ENCODE measurements at regions not wholly inside any gene's neighbourhood (a gene's known extent, or its start where the extent isn't known, plus 50 kb on each side); places are given as distances from the start of the nearest gene placed in this dataset.

DNA sequence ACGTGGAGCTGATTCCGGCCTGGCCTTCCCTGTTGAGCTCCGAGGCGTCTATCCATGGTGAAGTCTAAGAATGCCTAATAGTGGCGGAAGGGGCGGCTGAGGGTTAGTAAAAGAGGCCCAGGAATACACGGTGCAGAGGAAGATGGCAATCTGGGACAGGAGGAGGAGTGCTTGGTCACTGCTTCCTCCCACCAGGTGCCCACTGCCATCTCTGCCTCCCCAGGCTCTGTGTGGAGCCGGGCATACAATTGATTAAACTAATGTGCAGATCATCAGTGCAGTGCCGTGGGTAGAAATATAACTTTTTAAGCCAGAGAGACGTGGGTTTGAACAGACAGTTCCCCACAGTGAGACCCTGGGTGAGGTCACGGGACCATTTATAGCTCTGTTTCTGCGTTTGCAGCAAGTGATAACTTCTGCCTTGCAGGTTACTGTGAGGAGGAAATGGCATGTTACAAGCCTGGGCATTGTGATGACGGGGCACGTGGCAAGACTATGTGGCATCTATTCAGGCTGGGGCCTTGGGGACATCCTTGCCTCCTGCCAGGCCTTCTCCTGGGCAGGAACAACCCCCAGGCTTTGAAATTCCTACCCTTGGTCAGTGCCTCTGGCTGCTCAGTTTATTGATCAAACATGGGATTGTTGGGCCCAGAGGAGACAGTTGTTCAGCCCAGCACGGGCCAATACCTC lies 204.9 kb downstream of the ASB1 start:
- no peaks in the 10 kb centered on the region for H3K9me3 ChIP-seq (ENCODE audit: control insufficient read depth, insufficient read depth, low read depth, low read length)
- ChIA-PET POLR2A (no interaction called here), CTCF (interaction anchor here (0.7 kb wide), 1 partner anchor 261 kb away, joined by 4 read pairs; no protein-coding TSS in a partner anchor)
- no peak overlapping the region for H3K4me3 ChIP-seq (ENCODE audit: low read depth, low read length)
- H3K36me3 ChIP-seq (ENCODE audit: control insufficient read depth in 2 of 2, insufficient read depth in 1 of 2, low read length in 2 of 2): no peaks in the 10 kb centered on the region
- H3K27ac ChIP-seq (ENCODE audit: extremely low read depth, low read depth, low read length): no peak overlapping the region
- TF ChIP-seq, protein P1, sequence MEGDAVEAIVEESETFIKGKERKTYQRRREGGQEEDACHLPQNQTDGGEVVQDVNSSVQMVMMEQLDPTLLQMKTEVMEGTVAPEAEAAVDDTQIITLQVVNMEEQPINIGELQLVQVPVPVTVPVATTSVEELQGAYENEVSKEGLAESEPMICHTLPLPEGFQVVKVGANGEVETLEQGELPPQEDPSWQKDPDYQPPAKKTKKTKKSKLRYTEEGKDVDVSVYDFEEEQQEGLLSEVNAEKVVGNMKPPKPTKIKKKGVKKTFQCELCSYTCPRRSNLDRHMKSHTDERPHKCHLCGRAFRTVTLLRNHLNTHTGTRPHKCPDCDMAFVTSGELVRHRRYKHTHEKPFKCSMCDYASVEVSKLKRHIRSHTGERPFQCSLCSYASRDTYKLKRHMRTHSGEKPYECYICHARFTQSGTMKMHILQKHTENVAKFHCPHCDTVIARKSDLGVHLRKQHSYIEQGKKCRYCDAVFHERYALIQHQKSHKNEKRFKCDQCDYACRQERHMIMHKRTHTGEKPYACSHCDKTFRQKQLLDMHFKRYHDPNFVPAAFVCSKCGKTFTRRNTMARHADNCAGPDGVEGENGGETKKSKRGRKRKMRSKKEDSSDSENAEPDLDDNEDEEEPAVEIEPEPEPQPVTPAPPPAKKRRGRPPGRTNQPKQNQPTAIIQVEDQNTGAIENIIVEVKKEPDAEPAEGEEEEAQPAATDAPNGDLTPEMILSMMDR (tag by site-specific recombination; IDR thresholded peaks at IDR 0.05): no peak
- TF ChIP-seq GLIS2 (tag by site-specific recombination; IDR thresholded peaks at IDR 0.05) (no peak), BCL11B (tag by site-specific recombination; IDR thresholded peaks at IDR 0.05; ENCODE audit: low read depth) (no peak), ZNF133 (tag by site-specific recombination; IDR thresholded peaks at IDR 0.05) (no peak), ZNF621 (tag by site-specific recombination; IDR thresholded peaks at IDR 0.05) (no peak), HOXA7 (CRISPR knock-in tag; IDR thresholded peaks at IDR 0.05; ENCODE audit: borderline replicate concordance) (no peak), ZNF701 (tag by site-specific recombination; IDR thresholded peaks at IDR 0.05) (no peak), SCRT1 (tag by site-specific recombination; IDR thresholded peaks at IDR 0.05; ENCODE audit: borderline replicate concordance) (no peak)
- TF ChIP-seq, protein P2, sequence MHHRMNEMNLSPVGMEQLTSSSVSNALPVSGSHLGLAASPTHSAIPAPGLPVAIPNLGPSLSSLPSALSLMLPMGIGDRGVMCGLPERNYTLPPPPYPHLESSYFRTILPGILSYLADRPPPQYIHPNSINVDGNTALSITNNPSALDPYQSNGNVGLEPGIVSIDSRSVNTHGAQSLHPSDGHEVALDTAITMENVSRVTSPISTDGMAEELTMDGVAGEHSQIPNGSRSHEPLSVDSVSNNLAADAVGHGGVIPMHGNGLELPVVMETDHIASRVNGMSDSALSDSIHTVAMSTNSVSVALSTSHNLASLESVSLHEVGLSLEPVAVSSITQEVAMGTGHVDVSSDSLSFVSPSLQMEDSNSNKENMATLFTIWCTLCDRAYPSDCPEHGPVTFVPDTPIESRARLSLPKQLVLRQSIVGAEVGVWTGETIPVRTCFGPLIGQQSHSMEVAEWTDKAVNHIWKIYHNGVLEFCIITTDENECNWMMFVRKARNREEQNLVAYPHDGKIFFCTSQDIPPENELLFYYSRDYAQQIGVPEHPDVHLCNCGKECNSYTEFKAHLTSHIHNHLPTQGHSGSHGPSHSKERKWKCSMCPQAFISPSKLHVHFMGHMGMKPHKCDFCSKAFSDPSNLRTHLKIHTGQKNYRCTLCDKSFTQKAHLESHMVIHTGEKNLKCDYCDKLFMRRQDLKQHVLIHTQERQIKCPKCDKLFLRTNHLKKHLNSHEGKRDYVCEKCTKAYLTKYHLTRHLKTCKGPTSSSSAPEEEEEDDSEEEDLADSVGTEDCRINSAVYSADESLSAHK (tag by site-specific recombination; IDR thresholded peaks at IDR 0.05): no peak
- TF ChIP-seq, protein P3, sequence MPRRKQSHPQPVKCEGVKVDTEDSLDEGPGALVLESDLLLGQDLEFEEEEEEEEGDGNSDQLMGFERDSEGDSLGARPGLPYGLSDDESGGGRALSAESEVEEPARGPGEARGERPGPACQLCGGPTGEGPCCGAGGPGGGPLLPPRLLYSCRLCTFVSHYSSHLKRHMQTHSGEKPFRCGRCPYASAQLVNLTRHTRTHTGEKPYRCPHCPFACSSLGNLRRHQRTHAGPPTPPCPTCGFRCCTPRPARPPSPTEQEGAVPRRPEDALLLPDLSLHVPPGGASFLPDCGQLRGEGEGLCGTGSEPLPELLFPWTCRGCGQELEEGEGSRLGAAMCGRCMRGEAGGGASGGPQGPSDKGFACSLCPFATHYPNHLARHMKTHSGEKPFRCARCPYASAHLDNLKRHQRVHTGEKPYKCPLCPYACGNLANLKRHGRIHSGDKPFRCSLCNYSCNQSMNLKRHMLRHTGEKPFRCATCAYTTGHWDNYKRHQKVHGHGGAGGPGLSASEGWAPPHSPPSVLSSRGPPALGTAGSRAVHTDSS (tag by site-specific recombination; IDR thresholded peaks at IDR 0.05): no peak
- TF ChIP-seq, protein P4, sequence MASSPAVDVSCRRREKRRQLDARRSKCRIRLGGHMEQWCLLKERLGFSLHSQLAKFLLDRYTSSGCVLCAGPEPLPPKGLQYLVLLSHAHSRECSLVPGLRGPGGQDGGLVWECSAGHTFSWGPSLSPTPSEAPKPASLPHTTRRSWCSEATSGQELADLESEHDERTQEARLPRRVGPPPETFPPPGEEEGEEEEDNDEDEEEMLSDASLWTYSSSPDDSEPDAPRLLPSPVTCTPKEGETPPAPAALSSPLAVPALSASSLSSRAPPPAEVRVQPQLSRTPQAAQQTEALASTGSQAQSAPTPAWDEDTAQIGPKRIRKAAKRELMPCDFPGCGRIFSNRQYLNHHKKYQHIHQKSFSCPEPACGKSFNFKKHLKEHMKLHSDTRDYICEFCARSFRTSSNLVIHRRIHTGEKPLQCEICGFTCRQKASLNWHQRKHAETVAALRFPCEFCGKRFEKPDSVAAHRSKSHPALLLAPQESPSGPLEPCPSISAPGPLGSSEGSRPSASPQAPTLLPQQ (tag by site-specific recombination; IDR thresholded peaks at IDR 0.05): no peak
- no peaks in the 10 kb centered on the region for H3K4me1 ChIP-seq (ENCODE audit: control insufficient read depth, insufficient read depth, low read length)

DNA sequence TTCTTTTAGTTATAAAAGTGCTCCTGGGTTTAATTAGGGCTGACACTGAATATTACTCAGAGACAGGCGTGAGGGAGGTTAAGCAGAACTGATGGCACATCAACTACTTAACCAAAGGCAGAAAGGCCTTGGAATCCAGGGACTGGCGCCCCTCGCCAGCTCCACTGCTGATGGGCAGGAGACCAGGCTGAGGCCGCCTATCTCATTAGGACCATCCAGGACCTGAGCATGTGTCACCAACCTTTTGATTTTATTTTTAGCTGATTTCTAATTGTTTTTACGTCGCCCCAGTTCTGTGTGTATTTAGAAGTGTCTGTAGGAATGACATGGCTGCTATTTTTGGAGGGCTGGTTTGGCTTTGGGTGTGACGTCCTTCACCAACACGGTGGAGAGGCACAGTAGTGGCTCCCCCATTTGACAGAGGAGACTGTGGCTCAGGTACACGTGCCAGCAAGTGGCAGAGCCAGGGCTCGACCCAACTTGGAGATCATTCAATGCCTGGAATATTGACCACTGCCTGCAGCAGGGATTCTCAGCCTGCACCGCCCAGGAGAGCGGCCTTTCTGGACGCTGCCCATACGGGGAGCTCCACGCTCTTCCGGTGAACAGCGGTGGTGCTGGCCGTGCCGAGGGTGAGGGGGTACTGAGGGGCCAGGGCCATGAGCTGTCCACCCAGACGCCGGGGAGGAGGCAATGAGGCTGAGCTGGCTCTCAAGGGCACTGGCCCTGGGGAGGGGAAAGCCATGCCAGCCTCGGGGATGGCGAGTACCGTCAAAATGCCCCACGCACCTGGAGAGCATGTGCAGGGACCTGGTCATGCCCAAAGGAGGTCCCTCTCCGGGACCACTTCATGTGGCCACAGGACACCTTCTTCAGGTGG lies 205.7 kb downstream of the ASB1 start:
- Histone ChIP-seq H3K27ac (ENCODE audit: extremely low read depth, low read depth, low read length) (no peak overlapping the region), H3K36me3 (ENCODE audit: control insufficient read depth in 2 of 2, insufficient read depth in 1 of 2, low read length in 2 of 2) (no peaks in the 10 kb centered on the region), H3K9me3 (ENCODE audit: control insufficient read depth, insufficient read depth, low read depth, low read length) (no peaks in the 10 kb centered on the region), H3K4me1 (ENCODE audit: control insufficient read depth, insufficient read depth, low read length) (no peaks in the 10 kb centered on the region), H3K4me3 (ENCODE audit: low read depth, low read length) (no peak overlapping the region)
- CTCF ChIA-PET: interaction anchor here (0.7 kb wide), 1 partner anchor 262 kb away, joined by 4 read pairs; no protein-coding TSS in a partner anchor
- POLR2A ChIA-PET: no interaction called here
- TF ChIP-seq, protein P5, sequence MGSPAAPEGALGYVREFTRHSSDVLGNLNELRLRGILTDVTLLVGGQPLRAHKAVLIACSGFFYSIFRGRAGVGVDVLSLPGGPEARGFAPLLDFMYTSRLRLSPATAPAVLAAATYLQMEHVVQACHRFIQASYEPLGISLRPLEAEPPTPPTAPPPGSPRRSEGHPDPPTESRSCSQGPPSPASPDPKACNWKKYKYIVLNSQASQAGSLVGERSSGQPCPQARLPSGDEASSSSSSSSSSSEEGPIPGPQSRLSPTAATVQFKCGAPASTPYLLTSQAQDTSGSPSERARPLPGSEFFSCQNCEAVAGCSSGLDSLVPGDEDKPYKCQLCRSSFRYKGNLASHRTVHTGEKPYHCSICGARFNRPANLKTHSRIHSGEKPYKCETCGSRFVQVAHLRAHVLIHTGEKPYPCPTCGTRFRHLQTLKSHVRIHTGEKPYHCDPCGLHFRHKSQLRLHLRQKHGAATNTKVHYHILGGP (tag by site-specific recombination; IDR thresholded peaks at IDR 0.05): no peak
- no peak for TF ChIP-seq ZNF626 (tag by site-specific recombination; IDR thresholded peaks at IDR 0.05)
- no peak for TF ChIP-seq ZNF248 (tag by site-specific recombination; IDR thresholded peaks at IDR 0.05)
- TF ChIP-seq, protein P6, sequence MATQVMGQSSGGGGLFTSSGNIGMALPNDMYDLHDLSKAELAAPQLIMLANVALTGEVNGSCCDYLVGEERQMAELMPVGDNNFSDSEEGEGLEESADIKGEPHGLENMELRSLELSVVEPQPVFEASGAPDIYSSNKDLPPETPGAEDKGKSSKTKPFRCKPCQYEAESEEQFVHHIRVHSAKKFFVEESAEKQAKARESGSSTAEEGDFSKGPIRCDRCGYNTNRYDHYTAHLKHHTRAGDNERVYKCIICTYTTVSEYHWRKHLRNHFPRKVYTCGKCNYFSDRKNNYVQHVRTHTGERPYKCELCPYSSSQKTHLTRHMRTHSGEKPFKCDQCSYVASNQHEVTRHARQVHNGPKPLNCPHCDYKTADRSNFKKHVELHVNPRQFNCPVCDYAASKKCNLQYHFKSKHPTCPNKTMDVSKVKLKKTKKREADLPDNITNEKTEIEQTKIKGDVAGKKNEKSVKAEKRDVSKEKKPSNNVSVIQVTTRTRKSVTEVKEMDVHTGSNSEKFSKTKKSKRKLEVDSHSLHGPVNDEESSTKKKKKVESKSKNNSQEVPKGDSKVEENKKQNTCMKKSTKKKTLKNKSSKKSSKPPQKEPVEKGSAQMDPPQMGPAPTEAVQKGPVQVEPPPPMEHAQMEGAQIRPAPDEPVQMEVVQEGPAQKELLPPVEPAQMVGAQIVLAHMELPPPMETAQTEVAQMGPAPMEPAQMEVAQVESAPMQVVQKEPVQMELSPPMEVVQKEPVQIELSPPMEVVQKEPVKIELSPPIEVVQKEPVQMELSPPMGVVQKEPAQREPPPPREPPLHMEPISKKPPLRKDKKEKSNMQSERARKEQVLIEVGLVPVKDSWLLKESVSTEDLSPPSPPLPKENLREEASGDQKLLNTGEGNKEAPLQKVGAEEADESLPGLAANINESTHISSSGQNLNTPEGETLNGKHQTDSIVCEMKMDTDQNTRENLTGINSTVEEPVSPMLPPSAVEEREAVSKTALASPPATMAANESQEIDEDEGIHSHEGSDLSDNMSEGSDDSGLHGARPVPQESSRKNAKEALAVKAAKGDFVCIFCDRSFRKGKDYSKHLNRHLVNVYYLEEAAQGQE (tag by site-specific recombination; IDR thresholded peaks at IDR 0.05): no peak
- TF ChIP-seq, protein P7, sequence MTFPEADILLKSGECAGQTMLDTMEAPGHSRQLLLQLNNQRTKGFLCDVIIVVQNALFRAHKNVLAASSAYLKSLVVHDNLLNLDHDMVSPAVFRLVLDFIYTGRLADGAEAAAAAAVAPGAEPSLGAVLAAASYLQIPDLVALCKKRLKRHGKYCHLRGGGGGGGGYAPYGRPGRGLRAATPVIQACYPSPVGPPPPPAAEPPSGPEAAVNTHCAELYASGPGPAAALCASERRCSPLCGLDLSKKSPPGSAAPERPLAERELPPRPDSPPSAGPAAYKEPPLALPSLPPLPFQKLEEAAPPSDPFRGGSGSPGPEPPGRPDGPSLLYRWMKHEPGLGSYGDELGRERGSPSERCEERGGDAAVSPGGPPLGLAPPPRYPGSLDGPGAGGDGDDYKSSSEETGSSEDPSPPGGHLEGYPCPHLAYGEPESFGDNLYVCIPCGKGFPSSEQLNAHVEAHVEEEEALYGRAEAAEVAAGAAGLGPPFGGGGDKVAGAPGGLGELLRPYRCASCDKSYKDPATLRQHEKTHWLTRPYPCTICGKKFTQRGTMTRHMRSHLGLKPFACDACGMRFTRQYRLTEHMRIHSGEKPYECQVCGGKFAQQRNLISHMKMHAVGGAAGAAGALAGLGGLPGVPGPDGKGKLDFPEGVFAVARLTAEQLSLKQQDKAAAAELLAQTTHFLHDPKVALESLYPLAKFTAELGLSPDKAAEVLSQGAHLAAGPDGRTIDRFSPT (tag by site-specific recombination; IDR thresholded peaks at IDR 0.05): no peak
